ENCODE measurements at regions not wholly inside any gene's neighbourhood (a gene's known extent, or its start where the extent isn't known, plus 50 kb on each side); places are given as distances from the start of the nearest gene placed in this dataset.

DNA sequence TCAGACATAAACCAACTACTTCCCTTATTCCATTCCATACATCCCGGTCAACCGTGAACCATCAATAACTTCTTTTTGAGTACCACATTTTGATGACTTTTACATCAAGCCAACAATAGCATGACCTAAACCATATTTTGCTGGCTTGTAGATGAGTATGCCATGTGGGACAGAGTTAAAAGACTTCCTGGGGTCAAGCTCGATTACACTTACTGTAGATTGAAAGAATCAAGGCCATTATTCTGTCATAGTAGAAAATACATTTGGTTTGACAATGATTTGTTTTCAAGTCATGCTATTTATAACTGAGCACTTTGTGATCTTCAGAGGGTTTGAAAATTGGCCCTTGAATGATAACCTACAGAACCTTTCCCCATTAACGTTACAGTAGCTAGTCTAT, 1086.9 kb upstream of the PCDH20 start:
- DNase-seq (ENCODE audit: low spot score): no peak
- TF ChIP-seq, protein P1, sequence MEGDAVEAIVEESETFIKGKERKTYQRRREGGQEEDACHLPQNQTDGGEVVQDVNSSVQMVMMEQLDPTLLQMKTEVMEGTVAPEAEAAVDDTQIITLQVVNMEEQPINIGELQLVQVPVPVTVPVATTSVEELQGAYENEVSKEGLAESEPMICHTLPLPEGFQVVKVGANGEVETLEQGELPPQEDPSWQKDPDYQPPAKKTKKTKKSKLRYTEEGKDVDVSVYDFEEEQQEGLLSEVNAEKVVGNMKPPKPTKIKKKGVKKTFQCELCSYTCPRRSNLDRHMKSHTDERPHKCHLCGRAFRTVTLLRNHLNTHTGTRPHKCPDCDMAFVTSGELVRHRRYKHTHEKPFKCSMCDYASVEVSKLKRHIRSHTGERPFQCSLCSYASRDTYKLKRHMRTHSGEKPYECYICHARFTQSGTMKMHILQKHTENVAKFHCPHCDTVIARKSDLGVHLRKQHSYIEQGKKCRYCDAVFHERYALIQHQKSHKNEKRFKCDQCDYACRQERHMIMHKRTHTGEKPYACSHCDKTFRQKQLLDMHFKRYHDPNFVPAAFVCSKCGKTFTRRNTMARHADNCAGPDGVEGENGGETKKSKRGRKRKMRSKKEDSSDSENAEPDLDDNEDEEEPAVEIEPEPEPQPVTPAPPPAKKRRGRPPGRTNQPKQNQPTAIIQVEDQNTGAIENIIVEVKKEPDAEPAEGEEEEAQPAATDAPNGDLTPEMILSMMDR (IDR thresholded peaks at IDR 0.05): no peak
- Histone ChIP-seq H3K4me3 (no peak overlapping the region), H3K36me3 (no peaks in the 10 kb centered on the region), H3K27me3 (no peaks in the 10 kb centered on the region), H3K9me3 (no peaks in the 10 kb centered on the region), H3K27ac (no peak overlapping the region), H3K4me1 (no peaks in the 10 kb centered on the region)

DNA sequence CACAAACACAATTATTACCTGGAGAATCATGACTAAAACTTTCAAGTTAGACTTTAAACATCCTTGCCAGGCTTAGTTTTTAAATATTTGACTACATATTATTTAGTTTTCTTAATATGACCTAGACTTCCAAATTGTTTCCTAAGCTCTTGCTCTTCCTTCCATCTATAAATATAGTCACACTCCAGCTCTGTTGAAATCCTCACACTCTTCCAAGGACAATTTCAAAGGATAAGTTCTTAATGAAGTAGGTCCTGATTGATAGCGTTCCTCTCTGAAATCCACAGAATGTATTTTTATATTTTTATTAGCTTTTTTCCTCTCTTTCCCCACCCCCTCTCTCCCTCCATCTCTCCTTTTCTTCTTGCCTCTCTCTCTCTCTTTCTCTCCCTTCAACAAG, 1074.1 kb upstream of the PCDH20 start:
- H3K9me3 ChIP-seq: no peaks in the 10 kb centered on the region
- H3K27ac ChIP-seq: no peak overlapping the region
- no peak for DNase-seq (ENCODE audit: low spot score)
- TF ChIP-seq, protein P1 (IDR thresholded peaks at IDR 0.05): no peak
- H3K4me3 ChIP-seq: no peak overlapping the region
- no peaks in the 10 kb centered on the region for H3K36me3 ChIP-seq
- H3K4me1 ChIP-seq: no peaks in the 10 kb centered on the region
- no peaks in the 10 kb centered on the region for H3K27me3 ChIP-seq

DNA sequence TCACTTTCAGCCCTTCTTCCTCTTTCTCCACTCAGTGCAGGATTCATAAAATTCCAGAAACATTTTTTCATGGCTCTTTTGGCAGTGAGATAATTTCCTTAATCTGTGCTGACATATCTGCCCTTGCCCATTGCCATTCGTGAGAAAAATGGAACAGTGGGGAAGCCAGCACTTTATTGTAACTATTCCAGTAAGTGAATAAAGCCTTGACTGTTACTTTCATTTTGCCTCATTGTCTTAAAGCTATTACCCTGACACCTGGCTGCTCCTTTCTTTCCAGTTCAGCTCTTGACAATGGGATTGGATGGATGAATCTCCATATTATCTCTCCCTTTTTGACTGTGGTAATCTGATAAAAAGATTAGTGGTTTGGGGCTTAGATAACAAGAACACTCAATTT, 1068.1 kb upstream of the PCDH20 start:
- DNase-seq (ENCODE audit: low spot score): no peak
- TF ChIP-seq, protein P1 (IDR thresholded peaks at IDR 0.05): no peak
- Histone ChIP-seq H3K36me3 (no peaks in the 10 kb centered on the region), H3K9me3 (no peaks in the 10 kb centered on the region), H3K27me3 (no peaks in the 10 kb centered on the region), H3K4me3 (no peak overlapping the region), H3K4me1 (no peaks in the 10 kb centered on the region), H3K27ac (no peak overlapping the region)

DNA sequence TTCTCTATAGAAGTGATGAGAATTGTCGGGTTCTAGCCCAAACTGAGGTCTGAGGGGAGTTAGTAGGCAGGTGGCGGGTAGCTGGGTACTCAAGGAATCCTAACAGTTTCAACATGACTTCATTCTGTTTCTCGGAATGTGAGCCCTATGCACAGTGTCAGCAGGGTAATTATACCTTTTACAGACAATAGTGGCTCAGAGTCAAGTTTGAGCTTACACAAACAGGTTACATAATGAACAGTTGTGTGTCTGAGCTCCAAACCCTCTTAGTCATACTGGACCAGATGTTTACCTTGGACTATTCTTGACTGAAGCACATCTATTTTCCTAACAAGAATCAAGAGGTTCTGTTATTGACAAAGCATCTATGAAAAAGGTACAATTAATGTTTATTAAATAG, 1066.7 kb upstream of the PCDH20 start:
- H3K27ac ChIP-seq: no peak overlapping the region
- no peaks in the 10 kb centered on the region for H3K36me3 ChIP-seq
- DNase-seq (ENCODE audit: low spot score): no peak
- no peaks in the 10 kb centered on the region for H3K9me3 ChIP-seq
- no peaks in the 10 kb centered on the region for H3K4me1 ChIP-seq
- H3K4me3 ChIP-seq: no peak overlapping the region
- TF ChIP-seq, protein P1 (IDR thresholded peaks at IDR 0.05): no peak
- H3K27me3 ChIP-seq: no peaks in the 10 kb centered on the region

DNA sequence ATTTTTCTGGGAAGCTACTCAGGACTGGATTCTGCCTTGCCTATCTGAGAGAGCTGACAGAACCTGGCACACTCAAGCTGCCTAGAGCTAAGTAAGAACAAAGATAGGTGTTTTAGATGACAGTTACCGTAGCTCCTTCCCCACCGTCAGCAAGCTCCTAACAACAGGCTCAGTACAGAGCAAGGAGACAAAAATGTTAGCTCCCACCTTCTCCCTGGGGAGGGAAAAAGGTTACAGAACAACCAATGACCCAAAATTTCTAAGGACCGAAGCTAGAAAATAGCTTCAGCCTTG, 1058.2 kb upstream of the PCDH20 start:
- H3K4me1 ChIP-seq: no peaks in the 10 kb centered on the region
- no peaks in the 10 kb centered on the region for H3K36me3 ChIP-seq
- TF ChIP-seq, protein P1 (IDR thresholded peaks at IDR 0.05): no peak
- DNase-seq (ENCODE audit: low spot score): no peak
- no peak overlapping the region for H3K4me3 ChIP-seq
- no peaks in the 10 kb centered on the region for H3K27me3 ChIP-seq
- H3K27ac ChIP-seq: no peak overlapping the region
- H3K9me3 ChIP-seq: peaks cover 0 to 8% of the 10 kb centered on the region in 2 donors

DNA sequence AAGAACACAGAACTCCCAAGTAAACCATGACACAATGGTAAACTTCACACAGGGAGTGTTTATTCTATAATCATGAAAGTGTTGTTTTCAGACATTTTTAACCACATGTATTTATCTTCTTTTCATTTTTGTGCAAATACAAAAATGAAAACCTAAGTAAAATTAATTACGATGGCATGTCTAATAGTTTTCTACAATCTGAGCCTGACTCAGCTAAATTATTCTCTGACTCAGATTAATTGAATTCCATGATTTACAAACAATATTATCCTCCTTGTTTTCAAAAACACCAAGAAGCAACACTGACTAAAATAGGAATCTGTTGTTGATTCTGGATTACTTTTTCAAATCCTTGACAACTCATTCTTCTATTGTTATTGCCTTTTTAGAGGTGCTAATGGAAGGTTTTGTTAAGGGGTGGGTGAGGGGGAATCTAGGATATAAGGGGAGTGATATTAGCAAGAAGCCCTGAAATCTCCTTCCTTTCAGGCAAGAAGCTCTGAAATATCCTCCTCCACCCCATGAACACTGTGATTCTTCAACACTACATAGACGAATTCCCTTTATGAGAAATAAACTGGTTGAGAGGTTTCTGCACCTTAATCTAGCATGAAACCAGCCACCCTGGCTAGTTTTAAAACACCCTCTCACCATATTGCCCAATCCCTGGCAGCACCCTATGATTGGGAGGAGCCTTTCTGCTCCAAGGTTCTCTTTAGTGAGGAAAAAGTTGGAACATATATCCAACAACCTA, 1057.7 kb upstream of the PCDH20 start:
- DNase-seq (ENCODE audit: low spot score): no peak
- Histone ChIP-seq H3K36me3 (no peaks in the 10 kb centered on the region), H3K4me3 (no peak overlapping the region), H3K27me3 (no peaks in the 10 kb centered on the region), H3K9me3 (peaks cover 0 to 8% of the 10 kb centered on the region in 2 donors), H3K27ac (no peak overlapping the region), H3K4me1 (no peaks in the 10 kb centered on the region)
- TF ChIP-seq, protein P1 (IDR thresholded peaks at IDR 0.05): no peak
